ENCODE measurements at regions not wholly inside any gene's neighbourhood (a gene's known extent, or its start where the extent isn't known, plus 50 kb on each side); places are given as distances from the start of the nearest gene placed in this dataset.
"Not testable (repeated sequence)": the region's sequence is repeated elsewhere in the genome, so short reads cannot be mapped to it uniquely, and the experiment has no call there.

GRCh38 chr4:179361978-179362486 is 1919.8 kb upstream of the AGA start:
- DNase-seq = no peak

- not testable (repeated sequence) for DNase-seq
These were observed 1923.7 kb upstream of the AGA start for GRCh38 chr4:179365932-179366331.

- no peak for DNase-seq
These were observed 1930.0 kb upstream of the AGA start for GRCh38 chr4:179372242-179372641.

GRCh38 chr4:179372746-179373145 is 1930.5 kb upstream of the AGA start:
- DNase-seq = no peak

GRCh38 chr4:179378847-179379246 is 1936.6 kb upstream of the AGA start:
- DNase-seq = not testable (repeated sequence)

GRCh38 chr4:179392787-179393186 is 1950.5 kb upstream of the AGA start:
- DNase-seq = no peak

- DNase-seq = no peak
These were observed 1956.2 kb upstream of the AGA start for GRCh38 chr4:179398414-179398813.

GRCh38 chr4:179399054-179399782 is 1957.0 kb upstream of the AGA start:
- no peak for DNase-seq

- peak in 1 of 2 experiments; percentile 1 for DNase-seq
These were observed 1973.0 kb upstream of the AGA start for GRCh38 chr4:179415037-179415846.

- DNase-seq = no peak
These were observed 1973.6 kb upstream of the AGA start for GRCh38 chr4:179415847-179416223.

- DNase-seq = no peak
These were observed 1975.1 kb upstream of the AGA start for GRCh38 chr4:179417357-179417756.

- no peak for DNase-seq
These were observed 1995.7 kb upstream of the AGA start for GRCh38 chr4:179437962-179438361.

GRCh38 chr4:179441596-179441995 is 1999.4 kb upstream of the AGA start:
- no peak for DNase-seq

- DNase-seq = no peak
These were observed 2005.1 kb upstream of the AGA start for GRCh38 chr4:179447308-179447707.

- DNase-seq = no peak
These were observed 2023.0 kb upstream of the AGA start for GRCh38 chr4:179465131-179465797.

GRCh38 chr4:179467878-179468277 is 2025.6 kb upstream of the AGA start:
- DNase-seq = no peak

GRCh38 chr4:179472164-179472563 is 2029.9 kb upstream of the AGA start:
- no peak for DNase-seq

- no peak for DNase-seq
These were observed 2036.4 kb upstream of the AGA start for GRCh38 chr4:179478608-179479007.

- no peak for DNase-seq
These were observed 2043.5 kb upstream of the AGA start for GRCh38 chr4:179485781-179486180.

GRCh38 chr4:179486570-179487335 is 2044.5 kb upstream of the AGA start:
- DNase-seq = no peak

- no peak for DNase-seq
These were observed 2050.2 kb upstream of the AGA start for GRCh38 chr4:179492260-179493080.

- DNase-seq = no peak
These were observed 2061.7 kb upstream of the AGA start for GRCh38 chr4:179503976-179504375.
